ENCODE measurements at regions not wholly inside any gene's neighbourhood (a gene's known extent, or its start where the extent isn't known, plus 50 kb on each side); places are given as distances from the start of the nearest gene placed in this dataset.

DNA sequence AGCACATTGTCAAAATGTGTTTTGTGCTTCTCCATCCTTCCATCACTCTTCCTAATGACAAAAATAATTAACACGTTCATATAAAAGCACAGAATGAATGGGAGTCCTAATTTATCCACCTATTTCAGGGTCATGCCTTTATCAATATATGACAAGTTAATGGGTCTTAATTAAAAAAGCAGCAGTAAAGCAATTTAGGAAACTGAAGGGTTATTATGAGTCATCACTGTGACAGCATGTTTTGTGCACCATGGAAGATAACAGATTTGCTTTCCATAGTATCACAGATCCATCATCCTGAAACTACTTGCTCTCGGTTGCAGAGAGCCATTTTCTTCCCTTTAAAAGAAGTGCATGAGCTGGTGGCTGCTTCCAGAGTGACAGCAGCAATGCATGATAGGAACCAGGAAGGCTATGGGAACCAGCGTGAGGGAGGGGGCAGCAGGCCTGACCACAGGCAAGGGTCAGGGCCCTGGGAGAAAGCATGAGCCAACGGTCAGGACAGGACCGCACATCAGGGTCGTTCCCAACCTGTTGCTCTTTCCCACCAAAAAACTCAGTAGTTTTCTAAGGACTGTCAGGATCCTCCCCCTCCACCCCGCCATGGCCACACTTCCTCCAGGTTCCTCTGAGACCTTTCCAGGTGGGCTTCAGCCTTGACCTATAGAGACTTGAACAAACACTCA is 784.1 kb downstream of the UQCRFS1 start:
- H3K9me3 ChIP-seq, result no peaks in the 10 kb centered on the region
- H3K4me1 ChIP-seq, result no peaks in the 10 kb centered on the region
- no peak overlapping the region for H3K4me3 ChIP-seq
- ATAC-seq (no peak), DNase-seq (no peak)
- H3K27ac ChIP-seq, result no peak overlapping the region
- intact Hi-C loops (cut with DNase I), result no loop called here
- H3K27me3 ChIP-seq, result peaks cover 5% of the 10 kb centered on the region
- H3K36me3 ChIP-seq, result no peaks in the 10 kb centered on the region
- TF ChIP-seq, protein P1, sequence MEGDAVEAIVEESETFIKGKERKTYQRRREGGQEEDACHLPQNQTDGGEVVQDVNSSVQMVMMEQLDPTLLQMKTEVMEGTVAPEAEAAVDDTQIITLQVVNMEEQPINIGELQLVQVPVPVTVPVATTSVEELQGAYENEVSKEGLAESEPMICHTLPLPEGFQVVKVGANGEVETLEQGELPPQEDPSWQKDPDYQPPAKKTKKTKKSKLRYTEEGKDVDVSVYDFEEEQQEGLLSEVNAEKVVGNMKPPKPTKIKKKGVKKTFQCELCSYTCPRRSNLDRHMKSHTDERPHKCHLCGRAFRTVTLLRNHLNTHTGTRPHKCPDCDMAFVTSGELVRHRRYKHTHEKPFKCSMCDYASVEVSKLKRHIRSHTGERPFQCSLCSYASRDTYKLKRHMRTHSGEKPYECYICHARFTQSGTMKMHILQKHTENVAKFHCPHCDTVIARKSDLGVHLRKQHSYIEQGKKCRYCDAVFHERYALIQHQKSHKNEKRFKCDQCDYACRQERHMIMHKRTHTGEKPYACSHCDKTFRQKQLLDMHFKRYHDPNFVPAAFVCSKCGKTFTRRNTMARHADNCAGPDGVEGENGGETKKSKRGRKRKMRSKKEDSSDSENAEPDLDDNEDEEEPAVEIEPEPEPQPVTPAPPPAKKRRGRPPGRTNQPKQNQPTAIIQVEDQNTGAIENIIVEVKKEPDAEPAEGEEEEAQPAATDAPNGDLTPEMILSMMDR (IDR thresholded peaks at IDR 0.05), result no peak

DNA sequence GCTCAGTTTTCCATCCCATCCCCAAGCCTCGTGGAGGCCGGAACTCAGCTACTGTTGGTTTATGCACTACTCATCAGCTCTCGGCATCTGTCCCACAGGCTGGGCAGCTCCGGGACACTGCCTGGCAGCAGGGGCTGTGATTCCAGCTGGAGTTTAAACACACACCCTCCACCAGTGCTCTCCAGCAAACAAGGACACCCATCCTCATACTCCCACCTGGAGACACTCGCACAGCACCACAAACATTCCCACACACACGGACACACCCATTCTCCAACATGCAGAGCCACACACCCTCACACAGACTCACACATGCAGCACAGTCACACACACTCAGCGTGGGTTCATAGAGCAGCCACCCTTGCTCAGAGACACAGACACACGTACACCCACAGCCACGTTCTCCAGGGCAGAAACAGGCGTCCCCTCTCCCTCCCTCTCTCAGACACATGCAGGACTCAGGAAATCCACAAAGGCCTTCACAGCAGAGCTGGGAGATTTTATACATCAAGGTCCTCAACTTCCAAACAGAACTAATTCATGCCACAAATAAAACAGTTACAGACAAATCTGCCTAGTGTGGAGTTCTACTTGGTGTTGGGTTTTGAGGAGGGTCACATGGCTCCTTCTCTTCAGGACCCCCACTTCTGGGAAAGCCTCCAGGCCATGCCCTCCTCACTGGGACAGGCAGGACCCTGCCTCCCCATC is 785.4 kb downstream of the UQCRFS1 start:
- DNase-seq (no peak), ATAC-seq (peak; percentile 25)
- H3K4me3 ChIP-seq, result no peak overlapping the region
- peaks cover 5% of the 10 kb centered on the region for H3K27me3 ChIP-seq
- H3K9me3 ChIP-seq, result no peaks in the 10 kb centered on the region
- no peak overlapping the region for H3K27ac ChIP-seq
- TF ChIP-seq, protein P1 (IDR thresholded peaks at IDR 0.05), result no peak
- H3K36me3 ChIP-seq, result no peaks in the 10 kb centered on the region
- intact Hi-C loops (cut with DNase I), result no loop called here
- no peaks in the 10 kb centered on the region for H3K4me1 ChIP-seq

DNA sequence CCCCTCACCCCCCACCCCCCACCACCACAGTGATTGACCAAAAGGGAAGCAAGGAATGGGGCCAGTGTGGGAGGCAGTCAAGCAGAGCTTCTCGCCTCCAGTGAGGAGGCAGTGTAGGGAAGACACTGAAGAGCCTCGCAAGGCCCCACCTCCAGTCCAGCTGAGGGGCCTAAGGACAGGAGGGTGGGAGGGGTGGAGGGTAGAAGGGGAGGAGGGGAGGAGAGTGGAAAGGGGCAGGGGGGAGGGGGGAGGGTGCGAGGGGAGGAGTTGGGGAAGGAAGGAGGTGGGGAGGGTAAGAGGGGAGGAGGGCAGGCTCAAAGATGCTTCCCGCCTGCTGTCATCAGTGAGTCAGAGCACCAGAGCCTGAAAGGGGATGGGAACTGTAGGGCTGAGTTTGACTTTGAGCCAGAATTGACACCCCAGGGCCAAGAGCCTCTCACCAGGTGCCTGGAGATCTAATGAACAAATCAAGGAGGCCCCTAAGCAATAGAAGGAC is 786.2 kb downstream of the UQCRFS1 start:
- Histone ChIP-seq H3K27ac (no peak overlapping the region), H3K36me3 (no peaks in the 10 kb centered on the region), H3K4me3 (no peak overlapping the region), H3K4me1 (no peaks in the 10 kb centered on the region), H3K9me3 (no peaks in the 10 kb centered on the region), H3K27me3 (peaks cover 5% of the 10 kb centered on the region)
- intact Hi-C loops (cut with DNase I), result no loop called here
- ATAC-seq (no peak), DNase-seq (no peak)
- TF ChIP-seq, protein P1 (IDR thresholded peaks at IDR 0.05), result no peak

DNA sequence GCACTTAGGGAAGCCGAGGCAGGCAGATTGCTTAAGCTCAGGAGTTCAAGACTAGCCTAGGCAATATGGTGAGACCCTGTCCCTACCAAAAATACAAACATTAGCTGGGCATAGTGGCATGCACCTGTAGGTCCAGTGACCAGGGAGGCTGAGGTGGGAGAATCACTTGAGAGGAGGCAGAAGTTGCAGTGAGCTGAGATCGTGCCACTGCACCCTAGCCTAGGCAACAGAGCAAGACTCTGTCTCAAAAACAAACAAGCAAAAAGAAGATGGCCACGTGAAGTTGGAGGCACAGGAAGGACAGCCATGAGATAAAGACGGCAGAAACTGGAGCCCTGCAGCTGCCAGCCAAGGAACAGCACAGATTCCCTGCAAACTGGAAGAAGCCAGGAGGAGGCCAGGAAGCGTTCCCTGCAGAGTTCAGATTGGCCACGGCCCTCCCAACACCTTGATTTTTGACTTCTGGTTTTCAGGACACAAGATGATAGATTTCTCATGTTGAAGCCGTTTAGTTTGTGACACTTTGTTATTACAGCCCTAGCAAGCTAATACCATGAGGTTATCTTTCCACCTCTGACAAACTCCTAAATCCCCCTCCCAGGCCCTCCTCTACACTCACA is 786.7 kb downstream of the UQCRFS1 start:
- H3K4me1 ChIP-seq, result no peaks in the 10 kb centered on the region
- DNase-seq, result no peak
- TF ChIP-seq, protein P1 (IDR thresholded peaks at IDR 0.05), result no peak
- H3K27me3 ChIP-seq, result peaks cover 5% of the 10 kb centered on the region
- no peak overlapping the region for H3K27ac ChIP-seq
- H3K4me3 ChIP-seq, result no peak overlapping the region
- H3K9me3 ChIP-seq, result no peaks in the 10 kb centered on the region
- no peaks in the 10 kb centered on the region for H3K36me3 ChIP-seq
- ATAC-seq, result no peak
- intact Hi-C loops (cut with DNase I), result no loop called here

DNA sequence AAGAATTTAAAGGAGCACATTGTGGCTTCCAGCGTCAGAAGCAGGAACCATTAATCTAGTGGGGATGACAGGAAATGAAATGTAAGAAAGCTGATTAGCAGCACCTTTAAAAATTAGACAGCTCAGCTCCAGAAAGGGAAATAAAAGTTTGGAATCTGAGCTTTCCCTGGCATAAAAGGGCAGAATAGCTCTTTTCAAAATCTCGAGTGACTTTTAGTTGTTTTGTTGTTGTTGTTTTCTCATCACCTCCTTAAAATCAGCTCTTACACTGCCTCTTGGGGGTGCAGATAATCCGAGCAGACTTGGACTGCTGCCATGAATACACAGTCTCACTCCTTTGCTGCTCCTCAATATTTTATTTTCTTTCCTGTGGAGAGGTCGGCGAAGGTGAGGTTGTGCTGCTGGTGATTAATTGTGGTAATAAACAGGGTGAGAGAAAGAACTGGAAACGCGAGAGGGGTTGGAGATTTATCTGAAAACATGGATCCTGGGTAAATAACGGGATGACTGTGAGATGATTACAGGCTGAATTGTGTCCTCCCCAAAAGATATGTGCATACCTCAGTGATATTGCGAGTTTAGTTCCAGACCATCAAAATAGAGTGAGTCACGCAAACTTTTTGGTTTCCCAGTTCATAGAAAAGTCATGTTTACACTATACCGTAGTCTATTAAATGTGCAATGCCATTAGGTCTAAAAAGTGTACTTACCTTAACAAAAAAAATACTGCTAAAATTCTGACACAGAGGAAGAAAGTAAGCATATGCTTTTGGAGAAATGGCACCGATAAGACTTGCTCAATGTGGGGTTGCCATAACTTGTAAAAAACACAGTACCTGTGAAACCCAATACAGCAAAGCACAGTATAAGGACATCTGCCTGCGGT is 787.7 kb downstream of the UQCRFS1 start:
- H3K27ac ChIP-seq, result no peak overlapping the region
- H3K4me3 ChIP-seq, result no peak overlapping the region
- TF ChIP-seq, protein P1 (IDR thresholded peaks at IDR 0.05), result no peak
- no peak for DNase-seq
- no peaks in the 10 kb centered on the region for H3K36me3 ChIP-seq
- H3K9me3 ChIP-seq, result no peaks in the 10 kb centered on the region
- no peak for ATAC-seq
- intact Hi-C loops (cut with DNase I), result no loop called here
- peaks cover 5% of the 10 kb centered on the region for H3K27me3 ChIP-seq
- no peaks in the 10 kb centered on the region for H3K4me1 ChIP-seq

Data from upper lobe of right lung (tissue), 1 donor.